ENCODE measurements at regions not wholly inside any gene's neighbourhood (a gene's known extent, or its start where the extent isn't known, plus 50 kb on each side); places are given as distances from the start of the nearest gene placed in this dataset.
"Not testable (repeated sequence)": the region's sequence is repeated elsewhere in the genome, so short reads cannot be mapped to it uniquely, and the experiment has no call there.

DNA sequence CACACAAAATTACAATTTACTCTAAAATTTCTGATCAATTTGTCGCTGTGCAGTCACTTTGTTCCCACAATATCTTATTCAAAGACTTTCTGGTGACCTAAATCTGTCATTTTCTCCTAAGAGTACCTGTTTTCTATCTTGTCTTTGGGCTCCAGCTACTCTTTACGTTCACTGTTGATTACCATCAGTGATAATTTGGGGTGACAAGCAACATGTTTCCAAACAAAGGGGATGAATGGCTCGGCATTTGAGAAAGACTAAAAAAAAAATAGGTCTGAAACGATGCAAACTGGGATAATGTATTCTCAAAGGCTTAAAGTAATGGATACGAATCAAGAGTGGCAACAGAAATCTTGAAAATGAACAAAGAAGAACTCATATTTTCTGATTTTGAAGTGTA lies 205.2 kb upstream of the DAB2 start:
- no peak for DNase-seq

GRCh38 chr5:39628348-39628747 lies 203.6 kb upstream of the DAB2 start:
- DNase-seq: no peak

DNA sequence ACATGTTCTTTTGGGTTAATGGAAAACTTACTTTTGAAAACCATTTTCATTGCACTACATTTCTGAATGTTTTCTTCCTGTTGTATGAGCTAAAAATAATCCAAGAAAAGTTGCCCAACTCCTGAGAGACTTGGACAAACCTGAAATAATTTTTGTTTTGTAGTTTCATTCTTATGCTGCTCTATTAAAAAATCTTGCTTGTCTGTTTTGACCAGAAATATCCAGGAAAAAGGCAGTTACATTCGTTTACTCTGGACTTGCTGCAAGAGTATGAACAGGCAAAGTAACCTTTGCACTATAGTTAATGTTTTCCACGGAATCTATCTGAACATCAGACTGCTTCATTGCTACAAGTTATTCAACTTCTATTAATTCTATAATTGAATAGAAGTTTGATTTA lies 200.1 kb upstream of the DAB2 start:
- no peak for DNase-seq

GRCh38 chr5:39624268-39624886 lies 199.6 kb upstream of the DAB2 start:
- no peak for DNase-seq

- no peak for DNase-seq
Observed at GRCh38 chr5:39623291-39623865, 198.6 kb upstream of the DAB2 start.

- no peak for DNase-seq
Observed at GRCh38 chr5:39622281-39622680, 197.5 kb upstream of the DAB2 start.

DNA sequence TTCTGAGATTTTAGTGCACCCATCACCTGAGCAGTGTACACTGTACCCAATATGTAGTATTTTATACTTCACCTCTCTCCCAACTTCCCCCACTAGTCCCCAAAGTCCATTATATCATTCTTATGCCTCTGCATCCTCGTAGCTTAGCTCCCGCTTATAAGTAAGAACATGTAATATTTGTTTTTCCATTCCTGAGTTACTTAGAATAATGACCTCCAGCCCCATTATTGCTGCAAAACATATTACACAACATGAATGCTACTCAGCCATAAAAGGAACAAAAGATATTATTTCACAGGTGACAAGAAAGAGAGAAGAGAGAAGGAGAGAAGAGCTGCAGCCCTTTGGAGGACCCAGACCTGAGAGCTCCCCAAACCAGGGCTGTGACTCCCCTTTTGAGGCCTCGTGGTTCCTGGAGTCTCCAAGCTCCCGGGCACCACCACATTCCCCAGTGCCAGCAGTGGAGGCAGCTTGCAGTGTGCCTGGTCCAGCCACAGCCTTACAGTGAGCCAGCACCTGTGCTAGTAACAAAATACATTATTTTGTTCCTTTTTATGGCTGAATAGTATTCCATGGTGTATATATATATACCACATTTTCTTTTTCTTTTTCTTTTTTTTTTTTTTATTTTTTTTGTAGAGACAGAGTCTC lies 194.5 kb upstream of the DAB2 start:
- DNase-seq: no peak

DNA sequence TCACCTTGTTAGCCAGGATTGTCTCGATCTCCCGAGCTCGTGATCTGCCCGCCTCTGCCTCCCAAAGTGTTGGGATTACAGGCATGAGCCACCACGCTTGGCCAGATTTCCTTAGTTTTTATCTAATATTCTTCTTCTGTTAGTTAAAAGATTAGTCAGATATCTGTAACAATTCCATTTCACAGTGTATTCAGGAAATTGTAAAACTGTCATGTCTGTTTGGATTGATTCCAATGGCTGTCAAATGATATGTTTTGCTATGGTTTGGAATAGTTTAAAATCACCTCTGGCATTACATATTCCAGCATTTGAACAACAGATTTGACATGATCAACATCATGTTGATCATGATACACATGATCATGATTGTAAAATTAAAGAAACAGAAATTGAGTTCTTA lies 193.6 kb upstream of the DAB2 start:
- no peak for DNase-seq

GRCh38 chr5:39616131-39616530 lies 191.4 kb upstream of the DAB2 start:
- DNase-seq: no peak

DNA sequence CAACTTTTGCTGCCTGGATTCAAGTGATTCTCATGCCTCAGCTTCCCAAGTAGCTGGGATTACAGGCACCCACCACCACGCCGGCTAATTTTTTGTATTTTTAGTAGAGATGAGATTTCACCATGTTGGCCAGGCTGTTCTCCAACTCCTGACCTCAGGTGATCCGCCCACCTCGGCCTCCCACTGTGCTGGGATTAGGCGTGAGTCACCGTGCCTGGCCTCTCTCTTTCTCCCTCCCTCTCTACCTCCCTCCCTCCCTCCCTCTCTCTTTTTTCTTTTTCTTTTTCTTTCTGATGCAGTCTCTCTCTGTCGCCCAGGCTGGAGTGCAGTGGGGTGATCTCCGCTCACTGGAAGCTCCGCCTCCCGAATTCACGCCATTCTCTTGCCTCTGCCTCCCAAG lies 186.3 kb upstream of the DAB2 start:
- DNase-seq: not testable (repeated sequence)

DNA sequence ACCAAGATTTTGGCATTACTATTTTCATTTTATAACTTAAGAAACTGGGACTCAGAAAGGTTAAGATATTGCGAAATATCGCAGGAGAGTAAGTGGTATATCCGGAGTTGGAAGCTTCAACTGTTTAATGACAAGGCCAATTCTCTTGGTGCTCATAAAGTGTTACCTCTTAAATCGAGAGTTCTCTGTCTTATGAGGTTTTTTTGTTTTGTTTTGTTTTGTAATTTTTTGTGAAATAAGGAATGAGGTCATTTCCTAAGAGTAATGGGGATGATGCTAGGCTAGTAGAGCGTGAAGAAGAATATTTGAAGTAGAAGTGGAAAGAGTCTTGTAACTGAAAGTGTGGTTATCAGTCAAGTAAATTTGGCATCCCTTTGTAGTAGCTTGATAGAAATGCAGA lies 183.2 kb upstream of the DAB2 start:
- no peak for DNase-seq

DNA sequence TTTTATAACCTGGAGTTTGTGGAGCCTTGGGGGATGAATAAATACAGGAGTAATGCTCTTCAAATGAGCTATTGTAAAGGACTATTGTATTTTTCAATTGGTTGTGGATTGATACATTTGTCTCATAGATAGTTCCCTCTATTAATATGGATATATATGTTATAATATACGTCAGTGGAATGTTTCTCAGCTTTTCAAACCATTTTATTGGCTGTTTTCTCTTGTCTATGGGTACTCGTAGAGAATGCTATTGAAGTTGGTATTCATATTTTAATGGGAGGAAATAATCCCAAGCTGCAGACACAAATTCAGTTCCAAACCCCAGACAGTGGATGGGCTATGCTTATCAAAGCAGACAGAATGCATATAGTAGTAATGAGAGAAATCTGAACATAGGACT lies 181.8 kb upstream of the DAB2 start:
- no peak for DNase-seq

GRCh38 chr5:39605588-39606575 lies 181.1 kb upstream of the DAB2 start:
- DNase-seq: no peak

DNA sequence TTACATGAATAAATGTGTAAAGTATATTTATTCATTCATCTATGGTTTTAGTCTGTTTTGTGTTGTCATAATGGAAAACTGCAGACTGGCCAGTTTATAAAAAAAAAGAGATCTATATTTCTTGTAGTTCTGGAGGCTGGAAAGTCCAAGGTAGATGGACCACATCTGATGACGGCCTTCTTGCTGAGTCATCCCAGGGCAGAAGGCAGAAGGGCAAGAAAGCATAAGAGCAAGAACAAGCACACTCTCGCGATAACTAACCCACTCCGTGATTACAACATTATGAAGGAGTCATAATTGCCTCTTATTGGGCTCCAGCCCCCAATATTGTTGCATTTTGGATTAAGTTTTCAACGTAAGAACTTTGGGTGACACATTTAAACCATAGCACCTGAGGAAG lies 180.4 kb upstream of the DAB2 start:
- DNase-seq: no peak

DNA sequence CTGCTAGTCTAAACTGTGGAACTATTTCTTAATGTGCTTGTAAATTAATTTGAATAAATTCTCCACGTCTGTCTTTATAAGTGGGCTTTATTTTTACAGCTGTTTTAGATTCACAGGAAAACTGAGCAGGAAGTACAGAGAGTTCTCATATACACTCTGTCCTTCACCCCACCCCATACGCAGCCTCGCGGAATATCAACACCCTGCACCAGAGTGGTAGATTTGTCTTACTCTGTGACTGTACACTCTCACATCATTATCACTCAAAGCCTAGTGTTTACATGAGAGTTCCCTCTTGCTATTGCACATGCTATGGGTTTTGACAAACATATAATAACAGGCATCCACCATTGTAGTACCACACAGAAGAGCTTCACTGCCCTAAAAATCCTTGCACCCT lies 179.7 kb upstream of the DAB2 start:
- no peak for DNase-seq

GRCh38 chr5:39599721-39600431 lies 175.1 kb upstream of the DAB2 start:
- peak; percentile 4 to 51 for DNase-seq

DNA sequence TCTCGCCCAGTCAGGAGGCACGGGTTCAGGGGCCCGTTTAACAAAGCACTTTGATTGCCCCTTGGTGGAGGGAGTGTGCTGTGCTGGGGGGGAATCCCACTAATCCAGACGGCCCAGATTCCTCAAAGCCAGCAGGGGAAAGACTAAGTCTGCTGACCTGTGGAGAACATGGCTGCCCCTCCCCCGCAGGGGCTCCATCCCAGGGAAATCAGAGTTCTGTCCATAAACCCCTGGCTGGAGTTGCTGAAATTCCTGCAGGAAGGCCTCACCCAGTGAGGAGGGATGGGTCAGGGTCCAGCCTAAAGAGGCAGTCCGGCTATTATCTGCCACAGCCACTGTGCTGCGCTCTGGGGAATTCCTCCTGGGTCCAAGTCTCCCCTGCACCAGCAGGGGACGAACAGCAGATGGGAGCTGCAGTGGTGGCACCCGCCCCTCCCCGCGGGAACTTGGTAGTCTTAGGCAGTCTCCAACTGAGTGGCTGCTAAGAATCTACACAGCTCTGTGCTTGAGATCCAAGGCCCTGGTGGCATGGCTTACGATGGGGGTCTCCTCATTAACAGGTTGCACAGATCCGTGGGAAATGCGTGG lies 174.0 kb upstream of the DAB2 start:
- no peak for DNase-seq

GRCh38 chr5:39588179-39588578 lies 163.4 kb upstream of the DAB2 start:
- DNase-seq: no peak

- no peak for DNase-seq
Observed at GRCh38 chr5:39587675-39588074, 162.9 kb upstream of the DAB2 start.

GRCh38 chr5:39586185-39586584 lies 161.4 kb upstream of the DAB2 start:
- no peak for DNase-seq

DNA sequence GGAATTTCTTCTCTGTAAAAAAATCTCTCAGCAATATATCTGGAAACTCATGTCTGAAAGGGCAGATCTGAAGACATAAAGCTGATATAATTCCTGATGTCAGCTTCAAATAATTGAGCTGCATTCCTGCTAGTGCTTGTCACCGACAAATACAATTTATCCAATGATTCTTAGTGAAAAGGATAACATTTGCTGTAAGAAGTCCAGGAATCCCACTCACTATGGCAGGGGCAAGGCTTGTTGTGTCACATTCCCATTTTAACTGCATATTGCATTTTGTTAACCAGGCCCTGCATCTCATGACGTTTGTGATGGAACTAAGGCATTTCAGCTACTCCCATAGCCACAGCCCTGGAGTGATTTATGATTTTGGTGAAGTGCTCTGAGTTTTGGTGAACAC lies 160.1 kb upstream of the DAB2 start:
- DNase-seq: no peak

GRCh38 chr5:39580702-39581453 lies 156.1 kb upstream of the DAB2 start:
- no peak for DNase-seq
